ENCODE measurements at regions not wholly inside any gene's neighbourhood (a gene's known extent, or its start where the extent isn't known, plus 50 kb on each side); places are given as distances from the start of the nearest gene placed in this dataset.

DNA sequence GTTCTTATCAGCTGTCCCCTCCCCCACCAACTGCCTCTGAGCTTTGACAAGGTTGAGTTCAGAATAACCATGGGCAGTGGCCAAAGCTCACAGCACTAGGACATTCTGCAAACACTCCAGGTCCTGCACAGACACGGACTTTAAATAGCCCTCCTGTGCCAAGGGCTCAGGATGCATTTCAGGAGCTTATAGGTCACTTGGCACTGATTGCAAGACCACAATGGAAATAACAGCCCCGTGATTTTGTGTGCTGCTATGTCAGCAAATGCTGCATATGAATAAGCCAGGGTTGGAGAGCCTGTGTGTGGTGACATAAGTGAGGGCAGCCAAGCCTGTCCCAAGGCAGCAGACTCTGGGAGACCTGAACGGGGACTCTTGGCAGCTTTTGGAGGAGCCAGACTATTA is 150.7 kb downstream of the DMRT2 start:
- TF ChIP-seq ZNF274 (IDR thresholded peaks at IDR 0.05; ENCODE audit: low read depth, low read length) (no peak), YY1 (IDR thresholded peaks at IDR 0.05; ENCODE audit: insufficient read depth, insufficient read length) (no peak), SUZ12 (IDR thresholded peaks at IDR 0.05; ENCODE audit: extremely low read depth, insufficient read depth, insufficient read length) (no peak)

Data from NT2/D1 (cell line).